ENCODE measurements at regions not wholly inside any gene's neighbourhood (a gene's known extent, or its start where the extent isn't known, plus 50 kb on each side); places are given as distances from the start of the nearest gene placed in this dataset. TPM values are rescaled to one million over a fixed set of nuclear protein-coding genes. Genes with fewer than 3 reads are reported as not detected.

Small RNA genes in the stretch of these regions (small RNA-seq; reads per million reads assigned to genes)
- gene AC008834.1 (not detected), gene AC074133.1 (not detected), gene MRPS35P2 (not detected)
